Choroid plexus epithelial cell (primary cell): ENCODE measurements at regions not wholly inside any gene's neighbourhood (a gene's known extent, or its start where the extent isn't known, plus 50 kb on each side); places are given as distances from the start of the nearest gene placed in this dataset.

Experiments
- DNase-seq: peaks from one replicate; pipeline ENCODE4 v3.0.0-alpha.2; 2010; ENCODE audit warnings: low read depth
- H3K4me3 ChIP-seq: 2 replicates; pipeline ENCODE4 v1.5.1; 2011; ENCODE audit warnings: low read depth, mild to moderate bottlenecking, control low read depth, low read length, moderate library complexity
- TF ChIP-seq, protein P1 (sequence below): conservative IDR thresholded peaks from 2 replicates; pipeline ENCODE4 v1.5.1; 2011; ENCODE audit warnings: low read depth, mild to moderate bottlenecking, control low read depth, inconsistent platforms, low read length, moderate library complexity

- DNase-seq, result no peak
- TF ChIP-seq, protein P1, sequence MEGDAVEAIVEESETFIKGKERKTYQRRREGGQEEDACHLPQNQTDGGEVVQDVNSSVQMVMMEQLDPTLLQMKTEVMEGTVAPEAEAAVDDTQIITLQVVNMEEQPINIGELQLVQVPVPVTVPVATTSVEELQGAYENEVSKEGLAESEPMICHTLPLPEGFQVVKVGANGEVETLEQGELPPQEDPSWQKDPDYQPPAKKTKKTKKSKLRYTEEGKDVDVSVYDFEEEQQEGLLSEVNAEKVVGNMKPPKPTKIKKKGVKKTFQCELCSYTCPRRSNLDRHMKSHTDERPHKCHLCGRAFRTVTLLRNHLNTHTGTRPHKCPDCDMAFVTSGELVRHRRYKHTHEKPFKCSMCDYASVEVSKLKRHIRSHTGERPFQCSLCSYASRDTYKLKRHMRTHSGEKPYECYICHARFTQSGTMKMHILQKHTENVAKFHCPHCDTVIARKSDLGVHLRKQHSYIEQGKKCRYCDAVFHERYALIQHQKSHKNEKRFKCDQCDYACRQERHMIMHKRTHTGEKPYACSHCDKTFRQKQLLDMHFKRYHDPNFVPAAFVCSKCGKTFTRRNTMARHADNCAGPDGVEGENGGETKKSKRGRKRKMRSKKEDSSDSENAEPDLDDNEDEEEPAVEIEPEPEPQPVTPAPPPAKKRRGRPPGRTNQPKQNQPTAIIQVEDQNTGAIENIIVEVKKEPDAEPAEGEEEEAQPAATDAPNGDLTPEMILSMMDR, result no peak
- no peak overlapping the region for H3K4me3 ChIP-seq
Measured at GRCh38 chr3:139202226-139202958, 141.4 kb upstream of the MRPS22 start.

- DNase-seq, result no peak
- no peak overlapping the region for H3K4me3 ChIP-seq
- TF ChIP-seq, protein P1, result no peak
Measured at GRCh38 chr3:139202959-139203349, 140.9 kb upstream of the MRPS22 start.

- TF ChIP-seq, protein P1, result no peak
- no peak for DNase-seq
- H3K4me3 ChIP-seq, result no peak overlapping the region
Measured at GRCh38 chr3:139203752-139204151, 140.1 kb upstream of the MRPS22 start.

DNA sequence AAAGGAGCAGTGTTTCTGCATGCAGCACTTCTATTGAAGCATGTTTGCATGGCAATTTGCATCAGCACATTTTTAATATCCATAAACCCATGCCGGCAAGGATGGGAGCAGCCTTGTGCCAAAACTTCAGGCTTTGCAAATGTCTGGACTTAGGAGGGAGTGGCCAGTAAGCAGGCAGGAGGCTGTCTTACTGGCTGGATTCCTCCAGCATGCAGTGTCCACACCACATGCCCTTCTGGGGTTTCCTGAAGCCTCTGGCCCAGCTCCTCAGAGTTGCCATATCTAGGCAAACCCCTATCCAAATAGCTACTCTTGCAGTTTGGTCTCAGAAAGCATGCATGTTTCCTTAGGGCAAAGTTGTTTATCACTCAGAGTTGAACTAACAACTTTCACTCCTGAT, 139.1 kb upstream of the MRPS22 start:
- H3K4me3 ChIP-seq, result no peak overlapping the region
- TF ChIP-seq, protein P1, result no peak

DNA sequence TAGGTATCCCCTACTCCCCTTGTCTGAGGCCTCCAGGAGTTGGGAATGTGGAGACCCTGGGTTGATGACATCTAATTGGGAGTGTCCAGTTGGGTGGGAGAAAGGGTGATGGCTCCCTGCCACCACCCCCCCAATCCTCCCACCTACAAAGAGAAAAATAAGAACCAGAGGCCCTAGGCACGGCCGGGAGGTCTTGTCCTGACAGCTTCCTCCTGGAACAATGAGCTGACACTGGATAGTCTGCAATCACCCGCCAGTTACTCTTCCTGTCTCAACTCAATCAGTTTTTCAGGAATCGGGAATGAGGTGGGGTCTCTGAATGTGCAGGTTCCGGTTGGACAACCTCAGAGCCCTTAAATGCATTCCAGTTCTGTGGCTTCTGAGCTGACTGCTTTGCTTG, 129.9 kb upstream of the MRPS22 start:
- H3K4me3 ChIP-seq, result no peak overlapping the region
- TF ChIP-seq, protein P1, result no peak
- no peak for DNase-seq

More for the DNA sequence above, 139.1 kb upstream of the MRPS22 start:
- DNase-seq, result peak; percentile 33

DNA sequence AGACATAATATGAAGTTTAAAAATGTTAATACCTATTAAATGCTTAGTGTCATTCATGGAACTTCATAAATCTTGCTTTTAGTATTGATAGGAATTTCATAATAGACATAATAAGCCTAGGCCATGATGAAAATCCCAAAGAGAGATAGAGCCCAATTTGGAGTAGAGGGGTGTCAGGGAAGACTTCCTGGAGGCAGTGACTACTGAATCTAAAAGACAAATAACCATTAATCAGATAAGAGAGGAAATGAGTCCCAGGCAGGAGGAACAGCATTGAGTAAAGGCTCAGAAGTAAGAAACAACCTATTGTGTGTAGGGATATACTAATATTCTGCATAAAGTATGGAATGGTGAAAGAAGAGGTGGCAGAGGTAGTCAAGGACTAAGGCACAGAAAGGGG, 126.9 kb upstream of the MRPS22 start:
- TF ChIP-seq, protein P1, result no peak
- DNase-seq, result no peak

GRCh38 chr3:139217633-139218032, 126.2 kb upstream of the MRPS22 start:
- TF ChIP-seq, protein P1, result no peak
- H3K4me3 ChIP-seq, result no peak overlapping the region
- DNase-seq, result no peak

More for the DNA sequence above, 126.9 kb upstream of the MRPS22 start:
- H3K4me3 ChIP-seq, result no peak overlapping the region
